ENCODE measurements at regions not wholly inside any gene's neighbourhood (a gene's known extent, or its start where the extent isn't known, plus 50 kb on each side); places are given as distances from the start of the nearest gene placed in this dataset.

GRCh38 chr3:99515891-99516290, 122.5 kb upstream of the COL8A1 start:
- TF ChIP-seq EZH2 (IDR thresholded peaks at IDR 0.05; ENCODE audit: borderline replicate concordance) = no peak
- no peak for TF ChIP-seq CTCF (IDR thresholded peaks at IDR 0.05; ENCODE audit: poor library complexity)
- no peak for TF ChIP-seq EZH2phosphoT487 (IDR thresholded peaks at IDR 0.05; ENCODE audit: low read depth, severe bottlenecking, unreplicated experiment)
